Tibial nerve (tissue), 4 donors: ENCODE measurements at regions not wholly inside any gene's neighbourhood (a gene's known extent, or its start where the extent isn't known, plus 50 kb on each side); places are given as distances from the start of the nearest gene placed in this dataset.

Source experiments
- DNase-seq, 2 donors: peaks; one replicate each; pipeline ENCODE4 v3.0.0-alpha.2; 2019; ENCODE audit warnings: low spot score in 2 of 2
- H3K27ac ChIP-seq, 4 donors: fragments of 200-600 bp; sonication (generic) in 3 of 4; one replicate each; pipeline ENCODE4 v1.5.1; 2017 to 2019; ENCODE audit warnings: mild to moderate bottlenecking in 1 of 4
- H3K27me3 ChIP-seq, 2 donors: fragments of 200-600 bp; sonication (generic) in 1 of 2; one replicate each; pipeline versions ENCODE4 v1.5.1 to v1.6.0; 2017 to 2019
- H3K36me3 ChIP-seq, 3 donors: fragments of 200-600 bp; sonication (generic); one replicate each; pipeline ENCODE4 v1.5.1; 2018 to 2019
- H3K4me1 ChIP-seq, 4 donors: fragments of 200-600 bp; sonication (generic) in 3 of 4; one replicate each; pipeline ENCODE4 v1.5.1; 2017 to 2019
- H3K4me3 ChIP-seq, 4 donors: fragments of 200-600 bp; sonication (generic) in 3 of 4; one replicate each; pipeline ENCODE4 v1.5.1; 2017 to 2019; ENCODE audit warnings: mild to moderate bottlenecking in 1 of 4, moderate library complexity in 1 of 4
- H3K9me3 ChIP-seq, 4 donors: fragments of 200-600 bp; sonication (generic) in 3 of 4; one replicate each; pipeline ENCODE4 v1.5.1; 2017 to 2019
- CTCF ChIP-seq, 5 experiments: fragments of 200-600 bp in 3 of 5; fragments of 450-650 bp in 2 of 5; sonication (generic) in 3 of 5; IDR thresholded peaks; one replicate each; pipeline ENCODE4 v1.5.1; 2016 to 2019; ENCODE audit warnings: antibody characterized with exemption in 5 of 5, mild to moderate bottlenecking in 3 of 5, moderate library complexity in 2 of 5
- EP300 ChIP-seq, 2 donors: sonication (generic); formaldehyde crosslinking; IDR thresholded peaks; one replicate each; pipeline ENCODE4 v1.6.1; 2017; ENCODE audit warnings: antibody characterized with exemption in 2 of 2, mild to moderate bottlenecking in 1 of 2
- POLR2A ChIP-seq, 2 donors: fragments of 450-650 bp; IDR thresholded peaks; one replicate each; pipeline ENCODE4 v1.6.1; 2017; ENCODE audit warnings: antibody characterized with exemption in 2 of 2, mild to moderate bottlenecking in 2 of 2, moderate library complexity in 2 of 2
- WGBS, 2 donors: methylation state at CpG; one replicate each; pipeline ENCODE4 v1.1.5; 2018; 5-methylcytosine and 5-hydroxymethylcytosine counted together

GRCh38 chr1:65505547-65506300 lies 85.3 kb downstream of the LEPR start:
- TF ChIP-seq POLR2A (IDR thresholded peaks at IDR 0.05): no peak
- no peak for TF ChIP-seq CTCF (IDR thresholded peaks at IDR 0.05)
- peak in 1 of 2 donors; percentile 32 for TF ChIP-seq EP300 (IDR thresholded peaks at IDR 0.05)
- H3K4me1 ChIP-seq: peaks cover 0 to 7% (median 0%) of the 10 kb centered on the region in 4 donors
- H3K27me3 ChIP-seq: no peaks in the 10 kb centered on the region
- H3K9me3 ChIP-seq: peaks cover 0 to 11% (median 3%) of the 10 kb centered on the region in 4 donors
- DNase-seq: no peak
- no peak overlapping the region for H3K4me3 ChIP-seq
- 40 to 44% methylated on average over 5 of the region's 5 CpGs for WGBS, 2 donors
- peak overlapping the region in 2 of 4 donors; percentile 32 to 50 for H3K27ac ChIP-seq
- H3K36me3 ChIP-seq: no peaks in the 10 kb centered on the region

GRCh38 chr1:65508051-65508450 lies 87.6 kb downstream of the LEPR start:
- DNase-seq: no peak
- Histone ChIP-seq H3K36me3 (no peaks in the 10 kb centered on the region), H3K4me3 (no peak overlapping the region), H3K27ac (no peak overlapping the region), H3K4me1 (peaks cover 0 to 17% (median under 1%) of the 10 kb centered on the region in 4 donors), H3K9me3 (peaks cover 0 to 11% (median 3%) of the 10 kb centered on the region in 4 donors), H3K27me3 (no peaks in the 10 kb centered on the region)
- WGBS, 2 donors: 35 to 58% methylated on average over 2 of the region's 2 CpGs
- no peak for TF ChIP-seq CTCF (IDR thresholded peaks at IDR 0.05)
- no peak for TF ChIP-seq POLR2A (IDR thresholded peaks at IDR 0.05)
- no peak for TF ChIP-seq EP300 (IDR thresholded peaks at IDR 0.05)

GRCh38 chr1:65509912-65510680 lies 89.6 kb downstream of the LEPR start:
- Histone ChIP-seq H3K36me3 (no peaks in the 10 kb centered on the region), H3K9me3 (peaks cover 0 to 11% (median 3%) of the 10 kb centered on the region in 4 donors), H3K27ac (no peak overlapping the region), H3K4me1 (peaks cover 0 to 26% (median 4%) of the 10 kb centered on the region in 4 donors), H3K4me3 (no peak overlapping the region), H3K27me3 (no peaks in the 10 kb centered on the region)
- no peak for DNase-seq
- 75 to 77% methylated on average over 5 of the region's 5 CpGs for WGBS, 2 donors
- TF ChIP-seq POLR2A (IDR thresholded peaks at IDR 0.05) (no peak), EP300 (IDR thresholded peaks at IDR 0.05) (no peak), CTCF (IDR thresholded peaks at IDR 0.05) (no peak)

- no peaks in the 10 kb centered on the region for H3K27me3 ChIP-seq
- H3K4me3 ChIP-seq: no peak overlapping the region
- TF ChIP-seq CTCF (IDR thresholded peaks at IDR 0.05): no peak
- no peak for TF ChIP-seq EP300 (IDR thresholded peaks at IDR 0.05)
- TF ChIP-seq POLR2A (IDR thresholded peaks at IDR 0.05): no peak
- 63 to 80% methylated on average over 1 of the region's 1 CpG for WGBS, 2 donors
- no peak for DNase-seq
- peaks cover 0 to 11% (median 3%) of the 10 kb centered on the region in 4 donors for H3K9me3 ChIP-seq
- no peaks in the 10 kb centered on the region for H3K36me3 ChIP-seq
- H3K4me1 ChIP-seq: peaks cover 0 to 26% (median 4%) of the 10 kb centered on the region in 4 donors
- H3K27ac ChIP-seq: no peak overlapping the region
Observed at GRCh38 chr1:65510961-65511360, 90.5 kb downstream of the LEPR start.

- DNase-seq: no peak
- 61 to 66% methylated on average over 4 of the region's 4 CpGs for WGBS, 2 donors
- no peaks in the 10 kb centered on the region for H3K27me3 ChIP-seq
- TF ChIP-seq POLR2A (IDR thresholded peaks at IDR 0.05) (no peak), EP300 (IDR thresholded peaks at IDR 0.05) (peak in 1 of 2 donors; percentile 10)
- peaks cover 0 to 11% (median 3%) of the 10 kb centered on the region in 4 donors for H3K9me3 ChIP-seq
- H3K4me3 ChIP-seq: no peak overlapping the region
- H3K36me3 ChIP-seq: no peaks in the 10 kb centered on the region
- H3K27ac ChIP-seq: no peak overlapping the region
- H3K4me1 ChIP-seq: peaks cover 0 to 26% (median 4%) of the 10 kb centered on the region in 4 donors
Observed at GRCh38 chr1:65512383-65512782, 91.9 kb downstream of the LEPR start.
